CD4-positive, alpha-beta T cell treated with Interleukin-21 for 1 hour (primary cell): ENCODE measurements at regions not wholly inside any gene's neighbourhood (a gene's known extent, or its start where the extent isn't known, plus 50 kb on each side); places are given as distances from the start of the nearest gene placed in this dataset.

Experiments
- DNase-seq: peaks from one replicate; pipeline ENCODE4 v3.0.0-alpha.2; 2020

DNA sequence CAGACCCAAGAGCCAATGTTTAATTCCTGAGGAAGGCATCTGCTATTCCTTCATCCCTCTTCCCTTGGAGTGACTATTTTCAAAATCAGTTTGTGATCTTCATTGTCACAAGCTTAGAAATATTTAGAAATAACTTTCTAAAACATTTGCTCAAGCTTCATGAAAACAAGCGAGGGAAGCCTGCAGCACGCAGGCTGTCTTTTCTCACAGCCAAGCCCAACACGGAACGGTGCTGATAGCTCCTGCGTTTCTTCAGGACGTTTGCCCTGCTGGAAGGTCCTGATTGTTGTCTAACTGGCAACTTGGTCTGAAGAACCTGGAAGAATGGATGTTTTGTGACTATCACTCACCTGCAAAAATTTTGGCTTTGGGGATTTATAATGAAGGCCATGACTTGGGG, 152.5 kb downstream of the FGF9 start:
- DNase-seq = no peak

DNA sequence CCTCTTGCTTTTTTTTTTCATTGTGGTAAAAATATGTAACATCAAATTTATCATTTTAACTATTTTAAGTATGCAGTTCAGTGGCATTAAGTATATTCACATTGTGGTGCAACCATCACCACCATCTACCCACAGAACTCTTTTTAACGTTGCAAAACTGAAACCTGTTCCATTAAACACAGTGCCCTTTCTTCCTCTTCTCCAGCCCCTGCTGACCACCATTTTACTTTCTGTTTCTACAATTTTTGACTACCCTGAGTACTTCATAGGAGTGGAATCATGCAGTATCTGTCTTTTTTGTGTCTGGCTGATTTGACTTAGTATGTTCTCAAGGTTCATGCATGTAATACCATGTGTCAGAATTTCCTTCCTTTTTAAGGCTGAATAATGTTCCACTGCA, 153.1 kb downstream of the FGF9 start:
- no peak for DNase-seq

DNA sequence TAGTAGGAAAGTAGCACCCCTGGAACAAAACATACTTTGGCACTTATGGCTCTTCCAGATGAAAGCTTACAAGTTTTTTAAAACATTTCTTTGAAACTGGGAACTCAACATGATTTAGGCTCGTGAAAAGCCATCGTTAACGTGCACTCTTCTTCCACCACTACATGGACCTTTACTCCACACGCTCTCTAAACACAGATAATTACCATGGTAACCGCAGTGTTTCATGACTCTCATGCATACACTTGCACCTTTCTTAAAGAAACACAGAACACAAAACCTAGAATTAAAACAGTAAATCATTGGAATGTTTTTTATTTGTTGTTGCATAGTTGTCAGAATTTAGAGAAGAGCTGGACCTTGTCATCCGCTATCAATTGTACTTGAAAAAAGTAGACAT, 154.3 kb downstream of the FGF9 start:
- DNase-seq = no peak

DNA sequence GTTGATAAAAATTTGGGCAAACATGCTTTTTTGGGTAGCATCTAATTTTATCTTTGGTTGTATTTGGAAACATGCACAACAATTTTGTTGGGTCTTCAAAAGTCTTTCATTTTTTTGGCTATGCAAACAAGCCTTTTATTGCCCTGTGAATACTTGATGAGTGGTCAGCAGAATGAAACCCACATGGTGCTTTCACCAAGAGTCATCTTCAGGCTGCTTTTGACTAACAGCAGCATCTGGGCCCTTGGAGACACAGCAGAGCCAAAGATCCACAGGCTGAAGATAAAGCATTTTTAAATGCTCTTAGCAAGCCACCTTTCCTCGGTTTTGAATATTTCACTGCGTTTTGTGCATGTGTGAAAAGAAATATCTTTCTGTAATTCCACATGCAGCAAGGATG, 154.9 kb downstream of the FGF9 start:
- DNase-seq = no peak

DNA sequence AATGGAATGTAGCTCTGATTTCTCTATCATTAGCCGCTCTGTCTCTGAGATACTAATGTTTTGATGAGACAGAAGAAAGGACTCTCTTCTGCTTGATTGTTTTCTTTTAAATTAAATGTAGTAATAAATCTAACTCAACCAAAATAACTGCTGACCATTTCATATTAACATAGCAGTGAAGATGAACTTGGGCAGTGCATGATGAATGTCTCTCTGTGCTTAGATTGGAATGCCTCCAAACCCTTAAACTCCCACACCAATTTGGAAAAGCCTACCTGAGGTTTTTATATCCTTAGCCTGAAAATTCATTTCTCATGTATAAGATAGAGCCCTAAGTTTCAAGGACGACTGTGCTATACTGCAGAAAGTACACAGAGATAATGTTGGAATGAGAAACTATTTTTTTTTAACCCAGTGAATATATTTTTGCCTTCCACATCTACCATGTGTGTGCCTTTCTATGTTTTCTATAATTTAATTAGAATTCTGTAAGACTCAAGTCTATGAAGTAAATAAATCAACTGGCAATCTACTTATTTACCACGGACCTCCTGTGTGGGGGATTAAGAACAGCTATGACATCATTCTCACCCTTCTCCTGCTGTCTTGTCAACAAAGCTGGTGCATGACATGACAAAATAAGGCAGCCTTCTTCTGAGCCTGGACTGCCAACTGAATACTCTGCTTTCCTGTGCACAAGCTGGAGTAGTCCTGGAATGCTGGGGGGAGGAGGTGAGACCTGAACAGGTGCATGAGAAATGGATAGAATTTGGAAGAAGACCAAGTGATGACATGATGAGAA, 155.5 kb downstream of the FGF9 start:
- no peak for DNase-seq

DNA sequence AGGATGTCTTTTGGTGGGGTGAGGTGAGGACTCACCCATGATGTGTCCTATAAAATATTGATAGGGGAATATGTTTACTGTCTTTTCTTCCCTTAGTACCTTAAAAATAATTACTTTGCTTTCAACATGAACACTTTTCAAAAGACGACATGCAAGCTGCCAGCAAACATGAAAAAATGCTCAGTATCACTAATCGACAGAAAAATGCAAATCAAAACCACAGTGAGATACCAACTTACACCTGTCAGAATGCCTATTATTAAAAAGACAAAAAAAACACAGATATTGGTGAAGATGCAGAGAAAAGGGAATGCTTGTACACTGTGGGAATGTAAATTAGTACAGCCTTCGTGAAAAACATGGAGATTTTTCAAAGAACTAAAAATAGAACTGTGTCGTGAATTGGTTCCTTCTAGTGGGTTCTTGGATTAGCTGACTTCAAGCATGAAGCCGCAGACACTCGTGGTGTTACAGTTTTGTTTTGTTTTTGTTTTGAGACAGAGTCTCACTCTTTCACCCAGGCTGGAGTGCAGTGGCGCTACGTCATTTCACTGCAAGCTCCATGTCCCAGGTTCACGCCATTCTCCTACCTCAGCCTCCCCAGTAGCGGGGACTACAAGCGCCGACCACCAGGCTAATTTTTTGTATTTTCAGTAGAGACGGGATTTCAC, 160.9 kb downstream of the FGF9 start:
- no peak for DNase-seq

DNA sequence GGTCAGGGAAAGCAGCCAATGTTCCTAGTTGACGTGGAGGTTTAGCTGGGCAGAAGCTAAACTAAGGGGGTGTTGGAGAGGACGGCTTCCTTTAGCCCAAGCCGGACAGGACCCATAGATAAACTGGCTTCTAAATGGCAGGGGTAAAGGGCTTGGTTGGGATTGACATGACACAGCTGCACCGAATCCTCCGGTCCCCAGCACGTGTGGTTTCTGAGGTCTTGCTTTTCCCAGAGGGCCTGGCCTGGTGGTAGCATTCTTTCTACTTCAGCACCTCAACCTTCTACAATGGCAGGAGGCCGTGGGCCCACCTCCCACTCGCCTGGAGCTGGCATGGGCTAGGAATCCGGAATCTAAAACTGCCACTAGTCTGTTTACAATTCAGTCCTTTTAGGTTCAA, 163.0 kb downstream of the FGF9 start:
- DNase-seq = no peak

DNA sequence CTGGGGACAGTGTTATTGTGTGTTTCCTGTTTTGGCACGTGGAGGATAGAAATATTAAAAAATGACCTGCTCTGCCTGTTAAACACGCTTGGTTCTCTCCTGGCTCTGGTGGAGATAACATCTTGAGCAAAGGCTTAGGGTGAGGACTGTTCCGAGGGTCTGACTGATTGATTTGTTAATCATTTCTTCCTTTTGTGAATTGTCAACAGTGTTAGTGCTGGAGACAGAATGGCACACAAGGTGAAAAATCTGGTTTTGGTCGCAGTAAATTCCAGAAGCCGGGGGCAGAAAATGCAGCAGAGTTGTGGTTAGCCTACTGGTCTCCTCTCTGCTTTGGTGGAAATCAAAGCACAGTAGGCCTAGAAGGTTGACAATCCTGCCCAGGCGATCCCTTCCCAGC, 163.6 kb downstream of the FGF9 start:
- no peak for DNase-seq

DNA sequence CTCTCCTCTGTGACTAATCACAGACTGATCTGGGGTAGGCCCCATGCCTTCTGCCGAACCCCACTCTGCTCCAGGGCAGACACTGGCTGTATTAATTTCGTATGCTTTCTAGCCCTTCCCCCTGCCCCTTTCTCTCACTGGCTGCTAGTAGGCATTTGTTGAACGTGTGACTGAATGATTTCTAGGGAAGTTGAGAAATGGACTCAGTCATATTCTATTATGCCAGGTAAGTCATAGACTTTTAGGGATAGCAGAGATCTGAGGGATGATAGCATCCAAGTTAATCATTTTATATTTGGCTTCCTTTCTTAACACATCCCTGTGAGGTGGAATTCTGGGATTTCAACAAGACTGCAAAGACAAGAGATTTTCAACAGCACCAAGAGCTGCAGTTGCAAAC, 166.4 kb downstream of the FGF9 start:
- no peak for DNase-seq

DNA sequence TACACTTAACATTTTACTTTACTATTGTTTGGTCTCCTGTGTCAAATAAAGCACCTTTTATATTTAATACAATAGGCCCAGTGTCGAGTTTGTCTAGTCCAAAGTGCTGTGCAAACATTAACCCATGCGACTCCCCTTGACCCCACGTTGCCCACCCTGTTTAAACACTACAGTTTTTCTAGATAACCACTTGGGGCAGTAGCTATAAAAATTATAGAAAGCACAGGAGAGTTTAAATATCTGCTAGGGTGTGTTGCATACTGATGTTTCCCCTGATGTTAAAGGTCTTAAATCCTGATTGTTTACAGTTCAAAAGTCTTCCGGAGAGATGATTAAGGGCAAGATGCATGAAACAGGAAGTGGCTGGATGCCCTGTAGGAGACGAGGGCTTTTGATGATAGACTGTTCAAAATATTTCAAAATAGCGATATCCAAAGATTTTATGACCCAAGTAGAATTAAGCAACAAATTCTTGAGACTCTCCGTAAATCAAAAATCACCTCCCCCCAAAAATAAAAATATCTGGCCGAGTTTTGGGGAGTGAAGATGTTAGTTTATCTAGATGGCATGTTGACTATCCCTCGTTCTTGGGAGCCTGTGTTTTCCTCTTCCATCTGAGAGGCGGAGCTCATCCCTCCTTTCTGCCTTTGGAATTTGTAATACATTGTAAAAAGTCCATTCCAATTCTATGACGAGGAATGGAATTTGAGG, 167.1 kb downstream of the FGF9 start:
- no peak for DNase-seq

DNA sequence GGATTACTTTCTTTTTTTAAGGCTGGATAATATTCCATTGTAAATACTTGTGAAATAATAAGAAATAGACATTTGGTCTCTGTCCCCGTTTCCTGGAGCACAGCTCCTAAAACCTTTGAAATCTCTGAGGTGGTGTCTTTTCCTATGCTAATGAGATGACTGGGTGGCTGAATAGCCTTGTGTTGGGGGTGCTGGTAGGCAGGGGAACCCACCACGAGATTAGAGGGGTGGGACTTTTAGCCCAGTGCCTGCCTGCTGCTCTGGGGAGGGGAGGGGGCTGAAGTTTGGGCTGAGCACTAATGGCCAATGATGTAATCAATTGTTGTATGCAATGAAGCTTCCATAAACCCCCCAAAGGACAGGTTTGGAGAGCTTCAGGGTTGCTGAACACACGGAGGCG, 175.7 kb downstream of the FGF9 start:
- no peak for DNase-seq

DNA sequence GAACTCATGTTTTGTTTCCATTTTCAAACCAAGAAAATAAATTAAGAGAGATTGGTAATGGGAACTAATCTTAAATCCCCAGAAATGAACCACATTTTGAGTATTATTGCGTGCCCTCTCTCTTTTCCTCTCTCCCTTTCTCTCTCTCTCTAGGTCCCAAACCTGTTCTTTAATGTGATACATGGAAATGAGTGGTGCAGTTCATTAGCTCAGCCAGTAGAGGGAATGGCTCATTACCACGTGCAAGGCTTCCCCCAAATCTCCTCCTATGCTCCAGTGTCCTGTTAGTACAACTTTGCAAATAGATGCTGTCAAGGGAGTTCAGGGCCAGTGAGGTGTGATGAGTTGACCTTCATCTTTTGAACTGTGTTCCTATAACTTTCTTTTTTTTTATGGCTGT, 178.4 kb downstream of the FGF9 start:
- DNase-seq = peak; percentile 42

DNA sequence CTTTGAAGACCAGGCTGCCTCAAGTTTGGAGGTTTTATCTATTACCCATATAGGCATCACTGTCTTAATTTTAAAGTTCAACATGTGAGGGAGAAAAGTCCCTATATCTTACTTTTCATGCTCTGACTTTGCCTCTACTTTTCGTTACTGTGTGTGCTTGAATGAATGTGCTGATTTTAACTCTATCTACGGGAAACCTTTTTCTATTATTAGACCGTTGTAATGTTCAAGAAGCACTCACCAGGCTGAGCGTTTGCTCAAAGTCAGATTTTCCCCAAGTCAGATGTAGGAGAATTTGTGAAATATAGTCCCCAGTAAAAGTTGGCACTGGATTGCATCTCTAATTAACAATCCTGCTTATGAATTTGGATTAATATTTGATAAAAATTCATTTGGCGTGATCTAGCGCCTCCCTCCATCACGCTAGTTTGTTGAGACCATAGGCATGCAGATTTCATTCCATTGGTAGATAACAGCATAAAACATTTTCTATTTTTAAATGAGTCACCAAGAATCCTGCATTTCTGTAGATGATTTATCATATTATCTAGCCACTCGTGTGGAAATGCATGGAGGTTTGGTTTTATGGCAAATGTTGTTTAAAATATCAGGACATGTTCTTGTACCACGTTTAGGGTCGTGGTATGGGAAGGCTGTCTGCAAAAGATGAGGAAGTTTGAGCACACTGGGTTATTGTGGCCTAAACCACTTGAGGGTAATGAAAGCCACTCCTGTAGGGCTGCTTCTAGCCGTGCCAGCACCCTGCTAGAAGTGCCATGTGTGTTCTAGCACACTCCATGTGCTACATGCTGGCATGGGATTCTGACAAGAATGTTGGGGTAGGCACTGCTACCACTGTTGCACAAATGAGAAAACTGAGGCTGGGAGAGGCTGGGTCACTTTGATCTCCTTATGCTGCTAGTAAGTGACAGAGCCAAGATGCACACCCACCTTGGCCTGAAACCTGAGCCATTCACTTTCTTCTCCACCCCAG, 179.4 kb downstream of the FGF9 start:
- no peak for DNase-seq

DNA sequence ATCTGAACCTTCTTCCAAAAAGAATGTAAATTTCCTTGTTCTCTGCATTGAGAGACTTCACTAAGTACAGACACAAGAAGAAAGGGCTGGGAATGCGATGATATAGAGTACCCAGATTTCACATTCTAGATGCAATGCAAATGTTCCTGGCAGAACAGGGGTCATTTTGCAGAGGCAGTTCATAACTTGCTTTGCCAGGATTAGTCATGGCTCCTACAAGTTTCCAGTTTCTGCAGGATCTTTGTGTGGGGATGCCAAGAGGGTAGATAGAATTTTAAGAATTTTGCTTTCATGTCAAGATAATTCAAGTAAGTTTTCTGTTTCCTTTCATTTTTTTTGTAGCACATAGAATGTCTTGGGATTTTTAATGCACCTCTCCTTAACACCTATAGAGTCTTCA, 181.2 kb downstream of the FGF9 start:
- no peak for DNase-seq

DNA sequence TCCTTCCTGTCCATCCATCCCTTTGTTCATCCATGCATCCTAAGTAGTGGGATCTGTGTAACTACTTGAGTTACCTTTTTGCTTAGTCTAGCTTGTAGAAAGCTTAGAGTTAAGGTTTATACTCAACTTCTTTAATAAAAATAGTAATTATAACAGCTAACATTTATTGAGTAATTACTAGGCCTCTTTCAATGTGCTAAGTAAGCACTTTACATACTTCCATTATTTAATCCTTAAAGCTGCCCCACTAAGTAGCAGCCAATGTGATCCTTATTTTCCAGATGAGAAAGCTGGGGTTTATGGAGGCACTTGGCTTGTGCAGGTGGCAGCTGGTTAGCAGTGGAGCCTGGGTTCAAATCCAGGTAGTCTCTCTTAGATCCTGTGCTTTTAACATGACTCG, 182.9 kb downstream of the FGF9 start:
- no peak for DNase-seq

DNA sequence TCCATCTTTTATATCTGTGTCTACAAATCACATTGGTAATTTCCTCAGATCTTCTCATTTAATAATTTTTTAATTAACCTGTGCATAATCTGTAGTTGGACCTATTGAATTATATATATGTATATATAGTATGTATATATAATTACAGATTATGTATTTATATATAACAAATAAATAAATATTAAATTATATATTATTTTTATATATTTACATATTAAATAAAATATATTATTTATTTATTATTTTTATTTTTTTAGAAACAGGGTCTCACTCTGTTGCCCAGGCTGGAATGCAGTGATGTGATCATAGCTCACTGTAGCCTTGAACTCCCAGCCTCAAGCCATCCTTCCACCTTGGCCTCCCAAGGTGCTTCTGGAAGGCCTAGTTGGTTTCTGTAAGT, 197.9 kb downstream of the FGF9 start:
- no peak for DNase-seq

DNA sequence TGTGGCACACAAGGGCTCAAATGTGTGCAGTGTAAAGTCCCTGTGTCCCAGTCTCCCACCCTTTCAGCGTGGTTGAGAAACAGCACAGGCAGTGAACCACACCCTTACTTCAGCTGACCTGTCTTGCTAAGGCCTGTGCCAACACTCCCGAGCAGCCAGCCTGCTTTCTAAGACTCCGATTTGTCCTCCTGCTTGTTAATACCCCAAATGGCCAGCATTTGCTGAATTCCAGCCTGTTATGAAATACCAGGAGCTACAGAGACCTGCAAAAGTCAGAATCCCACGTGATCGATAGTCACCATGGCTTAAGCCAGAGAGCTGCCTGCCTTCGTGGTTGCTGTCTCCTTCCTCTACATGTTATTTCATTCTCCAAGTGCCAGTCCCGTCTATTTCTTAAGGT, 200.5 kb downstream of the FGF9 start:
- DNase-seq = no peak

DNA sequence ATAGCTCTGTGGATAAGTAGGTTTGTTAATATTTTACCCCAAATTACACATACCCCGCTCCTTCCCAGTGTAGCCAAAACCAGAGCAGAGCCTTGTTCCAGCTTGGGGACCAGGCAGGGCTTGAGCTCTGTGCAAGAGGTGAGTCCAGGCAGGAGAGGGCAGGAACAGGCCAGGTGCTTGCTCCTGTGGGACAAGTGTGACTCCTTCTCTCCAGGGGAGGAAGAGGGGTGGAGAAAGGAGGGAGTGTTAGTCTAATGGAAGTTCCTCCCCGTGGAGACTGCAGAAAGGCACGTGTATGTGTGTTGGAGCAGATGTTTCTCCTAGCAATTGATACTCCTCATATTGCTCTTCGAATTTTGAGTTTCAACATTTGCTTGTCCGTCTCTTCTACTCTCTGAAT, 201.0 kb downstream of the FGF9 start:
- no peak for DNase-seq

DNA sequence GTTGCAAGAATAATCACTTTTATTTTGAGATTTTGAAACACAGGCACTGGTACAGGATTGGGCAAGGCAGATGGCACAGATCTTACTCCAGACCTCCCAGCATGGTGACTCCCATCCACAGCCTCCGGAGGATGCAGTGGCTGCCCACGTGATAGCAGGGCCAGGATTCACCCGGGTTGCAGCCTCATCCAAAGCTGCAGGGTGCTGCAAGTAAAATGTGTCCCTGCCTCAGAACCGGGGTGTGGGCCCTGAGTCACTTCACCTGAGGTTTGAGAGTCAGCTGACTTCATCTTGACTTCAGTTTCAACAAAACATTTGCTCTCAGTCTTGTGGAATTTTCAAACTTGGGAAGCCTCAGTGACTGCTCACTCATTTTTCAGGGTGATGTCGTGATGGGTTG, 201.9 kb downstream of the FGF9 start:
- no peak for DNase-seq

DNA sequence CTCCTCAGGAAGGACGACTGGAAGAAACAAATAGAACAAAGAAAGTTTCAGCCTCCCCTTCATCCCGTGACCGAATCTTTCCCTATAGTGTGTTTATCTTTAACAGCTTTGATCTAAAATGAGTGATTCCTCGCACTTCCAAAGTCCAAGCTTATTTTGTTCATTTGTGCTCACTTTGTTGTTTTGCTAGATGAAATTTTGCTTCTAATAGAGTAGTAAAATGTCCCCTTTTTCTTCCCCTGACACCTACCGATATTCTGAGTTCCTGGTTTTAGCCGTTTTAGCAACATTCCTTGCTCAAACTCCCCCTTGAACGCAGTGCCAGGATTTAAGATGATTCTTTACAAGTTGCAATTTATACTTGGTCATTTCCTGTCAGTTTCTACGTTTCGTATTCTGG, 204.2 kb downstream of the FGF9 start:
- no peak for DNase-seq

DNA sequence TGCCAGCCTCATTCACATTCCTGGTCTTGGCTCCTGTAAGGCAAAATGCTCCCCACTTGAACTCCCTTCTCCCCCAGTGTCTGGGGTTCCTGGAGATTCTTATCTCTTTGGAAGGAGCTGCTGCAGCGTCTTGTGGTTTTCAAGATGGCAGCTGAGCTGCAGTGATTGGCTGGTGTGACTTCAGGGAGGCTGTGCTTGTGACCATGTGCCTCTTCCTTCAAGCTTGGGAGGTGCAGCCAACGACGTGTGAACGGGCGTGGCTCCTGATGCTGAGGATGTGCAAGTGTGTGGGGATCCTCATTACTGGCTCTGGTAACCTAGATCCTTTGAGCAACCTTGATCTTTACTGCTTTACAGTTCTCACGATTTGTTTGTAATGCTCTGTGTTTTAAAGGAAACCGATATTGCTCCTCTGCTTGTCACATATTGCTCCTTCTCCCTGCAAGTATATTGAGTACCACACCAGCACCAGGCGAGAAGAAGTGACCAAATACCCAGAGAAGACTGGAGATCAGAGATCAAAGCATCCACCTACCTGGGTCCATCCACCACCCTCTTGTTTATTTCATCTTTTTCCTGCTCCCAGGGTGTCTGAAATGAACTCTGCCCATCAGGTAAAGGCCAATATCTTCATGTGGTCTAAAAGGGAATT, 208.5 kb downstream of the FGF9 start:
- no peak for DNase-seq

DNA sequence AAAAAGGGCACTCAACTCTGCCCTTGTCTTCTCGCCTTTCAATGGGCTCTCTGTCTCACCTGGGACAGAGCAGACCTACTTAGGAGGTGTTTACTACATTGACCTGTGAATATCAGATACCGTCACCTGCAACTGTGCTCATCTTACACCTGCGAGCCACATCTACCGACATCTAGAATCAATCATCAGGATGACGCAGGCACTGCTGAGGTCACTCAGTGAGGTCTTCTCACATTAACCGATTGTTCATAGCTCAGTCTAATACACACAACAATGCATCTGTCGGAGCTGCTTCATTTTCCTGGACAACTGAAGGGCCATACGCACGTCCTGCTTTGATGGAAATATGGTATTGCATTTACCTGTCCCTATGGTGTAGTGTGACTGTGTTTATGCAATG, 211.9 kb downstream of the FGF9 start:
- DNase-seq = no peak
